ENCODE measurements at regions not wholly inside any gene's neighbourhood (a gene's known extent, or its start where the extent isn't known, plus 50 kb on each side); places are given as distances from the start of the nearest gene placed in this dataset.

- Histone ChIP-seq H3K18ac (ENCODE audit: low read length) (no peak overlapping the region), H3K4me1 (ENCODE audit: control insufficient read depth in 1 of 2, insufficient read depth in 2 of 2, low read length in 2 of 2) (no peaks in the 10 kb centered on the region), H2BK120ac (ENCODE audit: insufficient read depth, low read length, poor library complexity) (no peak overlapping the region), H3K36me3 (ENCODE audit: control insufficient read depth in 1 of 2, insufficient read depth in 2 of 2, low read length in 2 of 2) (no peaks in the 10 kb centered on the region), H3K79me2 (ENCODE audit: control insufficient read depth, insufficient read depth, low read length, poor library complexity) (no peaks in the 10 kb centered on the region), H4K91ac (ENCODE audit: low read depth, low read length) (no peak overlapping the region), H3K4ac (ENCODE audit: low read depth, low read length) (no peak overlapping the region), H4K8ac (ENCODE audit: low read depth, low read length) (no peak overlapping the region), H2AK5ac (ENCODE audit: low read length) (no peak overlapping the region), H3K14ac (ENCODE audit: low read length) (no peak overlapping the region), H2AFZ (ENCODE audit: insufficient read depth, low read length, poor library complexity) (no peak overlapping the region), H3K4me3 (ENCODE audit: low read depth, low read length) (no peak overlapping the region), H3K4me2 (ENCODE audit: low read length) (no peak overlapping the region), H3K9me3 (ENCODE audit: insufficient read depth, low read depth, low read length) (no peaks in the 10 kb centered on the region), H3K27ac (ENCODE audit: low read depth, low read length) (no peak overlapping the region), H3K79me1 (ENCODE audit: low read length) (no peaks in the 10 kb centered on the region), H2BK12ac (ENCODE audit: low read length) (no peak overlapping the region), H3K27me3 (ENCODE audit: insufficient read depth, low read length) (no peaks in the 10 kb centered on the region), H4K12ac (ENCODE audit: low read depth, low read length) (no peak overlapping the region), H3K9ac (ENCODE audit: low read length) (no peak overlapping the region), H3K23ac (ENCODE audit: low read length) (no peak overlapping the region), H2BK5ac (ENCODE audit: low read depth, low read length, poor library complexity) (no peak overlapping the region)
- no peak for DNase-seq
- WGBS (ENCODE audit: extremely low coverage, insufficient coverage, insufficient read length): no CpG with 5 or more reads among the region's 3 CpGs
Measured at GRCh38 chr4:130485371-130485770, 1389.4 kb downstream of the C4orf33 start.

GRCh38 chr4:130486186-130486585, 1390.2 kb downstream of the C4orf33 start:
- Histone ChIP-seq H4K12ac (ENCODE audit: low read depth, low read length) (no peak overlapping the region), H3K9ac (ENCODE audit: low read length) (no peak overlapping the region), H3K27me3 (ENCODE audit: insufficient read depth, low read length) (no peaks in the 10 kb centered on the region), H3K4me2 (ENCODE audit: low read length) (no peak overlapping the region), H2AK5ac (ENCODE audit: low read length) (no peak overlapping the region), H2AFZ (ENCODE audit: insufficient read depth, low read length, poor library complexity) (no peak overlapping the region), H2BK120ac (ENCODE audit: insufficient read depth, low read length, poor library complexity) (no peak overlapping the region), H2BK5ac (ENCODE audit: low read depth, low read length, poor library complexity) (no peak overlapping the region), H3K4ac (ENCODE audit: low read depth, low read length) (no peak overlapping the region), H3K14ac (ENCODE audit: low read length) (no peak overlapping the region), H3K9me3 (ENCODE audit: insufficient read depth, low read depth, low read length) (no peaks in the 10 kb centered on the region), H3K4me1 (ENCODE audit: control insufficient read depth in 1 of 2, insufficient read depth in 2 of 2, low read length in 2 of 2) (no peaks in the 10 kb centered on the region), H3K36me3 (ENCODE audit: control insufficient read depth in 1 of 2, insufficient read depth in 2 of 2, low read length in 2 of 2) (no peaks in the 10 kb centered on the region), H3K23ac (ENCODE audit: low read length) (no peak overlapping the region), H4K8ac (ENCODE audit: low read depth, low read length) (no peak overlapping the region), H3K79me1 (ENCODE audit: low read length) (no peaks in the 10 kb centered on the region), H4K91ac (ENCODE audit: low read depth, low read length) (no peak overlapping the region), H3K79me2 (ENCODE audit: control insufficient read depth, insufficient read depth, low read length, poor library complexity) (no peaks in the 10 kb centered on the region), H3K4me3 (ENCODE audit: low read depth, low read length) (no peak overlapping the region), H3K27ac (ENCODE audit: low read depth, low read length) (no peak overlapping the region), H2BK12ac (ENCODE audit: low read length) (no peak overlapping the region), H3K18ac (ENCODE audit: low read length) (no peak overlapping the region)
- DNase-seq: no peak

GRCh38 chr4:130486841-130487240, 1390.9 kb downstream of the C4orf33 start:
- no peak overlapping the region for H3K23ac ChIP-seq (ENCODE audit: low read length)
- no peak overlapping the region for H2BK12ac ChIP-seq (ENCODE audit: low read length)
- H3K79me2 ChIP-seq (ENCODE audit: control insufficient read depth, insufficient read depth, low read length, poor library complexity): no peaks in the 10 kb centered on the region
- no peaks in the 10 kb centered on the region for H3K27me3 ChIP-seq (ENCODE audit: insufficient read depth, low read length)
- H3K14ac ChIP-seq (ENCODE audit: low read length): no peak overlapping the region
- H3K36me3 ChIP-seq (ENCODE audit: control insufficient read depth in 1 of 2, insufficient read depth in 2 of 2, low read length in 2 of 2): no peaks in the 10 kb centered on the region
- no peak overlapping the region for H2AK5ac ChIP-seq (ENCODE audit: low read length)
- no peak overlapping the region for H3K4me2 ChIP-seq (ENCODE audit: low read length)
- H3K9ac ChIP-seq (ENCODE audit: low read length): no peak overlapping the region
- H2BK120ac ChIP-seq (ENCODE audit: insufficient read depth, low read length, poor library complexity): no peak overlapping the region
- H4K12ac ChIP-seq (ENCODE audit: low read depth, low read length): no peak overlapping the region
- no peak overlapping the region for H3K4me3 ChIP-seq (ENCODE audit: low read depth, low read length)
- no peaks in the 10 kb centered on the region for H3K79me1 ChIP-seq (ENCODE audit: low read length)
- no peak overlapping the region for H4K8ac ChIP-seq (ENCODE audit: low read depth, low read length)
- no peak overlapping the region for H2BK5ac ChIP-seq (ENCODE audit: low read depth, low read length, poor library complexity)
- H4K91ac ChIP-seq (ENCODE audit: low read depth, low read length): no peak overlapping the region
- no peak for DNase-seq
- no peak overlapping the region for H3K4ac ChIP-seq (ENCODE audit: low read depth, low read length)
- H3K9me3 ChIP-seq (ENCODE audit: insufficient read depth, low read depth, low read length): no peaks in the 10 kb centered on the region
- H3K27ac ChIP-seq (ENCODE audit: low read depth, low read length): no peak overlapping the region
- H3K18ac ChIP-seq (ENCODE audit: low read length): no peak overlapping the region
- no peak overlapping the region for H2AFZ ChIP-seq (ENCODE audit: insufficient read depth, low read length, poor library complexity)
- no peaks in the 10 kb centered on the region for H3K4me1 ChIP-seq (ENCODE audit: control insufficient read depth in 1 of 2, insufficient read depth in 2 of 2, low read length in 2 of 2)

GRCh38 chr4:130510661-130511060, 1414.7 kb downstream of the C4orf33 start:
- Histone ChIP-seq H3K27me3 (ENCODE audit: insufficient read depth, low read length) (no peaks in the 10 kb centered on the region), H4K12ac (ENCODE audit: low read depth, low read length) (no peak overlapping the region), H3K79me2 (ENCODE audit: control insufficient read depth, insufficient read depth, low read length, poor library complexity) (no peaks in the 10 kb centered on the region), H2BK12ac (ENCODE audit: low read length) (no peak overlapping the region), H3K9me3 (ENCODE audit: insufficient read depth, low read depth, low read length) (no peaks in the 10 kb centered on the region), H3K4ac (ENCODE audit: low read depth, low read length) (no peak overlapping the region), H2AK5ac (ENCODE audit: low read length) (no peak overlapping the region), H3K23ac (ENCODE audit: low read length) (no peak overlapping the region), H3K4me3 (ENCODE audit: low read depth, low read length) (no peak overlapping the region), H4K8ac (ENCODE audit: low read depth, low read length) (no peak overlapping the region), H2BK5ac (ENCODE audit: low read depth, low read length, poor library complexity) (no peak overlapping the region), H2BK120ac (ENCODE audit: insufficient read depth, low read length, poor library complexity) (no peak overlapping the region), H4K91ac (ENCODE audit: low read depth, low read length) (no peak overlapping the region), H2AFZ (ENCODE audit: insufficient read depth, low read length, poor library complexity) (no peak overlapping the region), H3K14ac (ENCODE audit: low read length) (no peak overlapping the region), H3K79me1 (ENCODE audit: low read length) (no peaks in the 10 kb centered on the region), H3K27ac (ENCODE audit: low read depth, low read length) (no peak overlapping the region), H3K18ac (ENCODE audit: low read length) (no peak overlapping the region), H3K4me1 (ENCODE audit: control insufficient read depth in 1 of 2, insufficient read depth in 2 of 2, low read length in 2 of 2) (no peaks in the 10 kb centered on the region), H3K9ac (ENCODE audit: low read length) (no peak overlapping the region), H3K36me3 (ENCODE audit: control insufficient read depth in 1 of 2, insufficient read depth in 2 of 2, low read length in 2 of 2) (no peaks in the 10 kb centered on the region), H3K4me2 (ENCODE audit: low read length) (no peak overlapping the region)
- no peak for DNase-seq
- WGBS (ENCODE audit: extremely low coverage, insufficient coverage, insufficient read length): no CpG with 5 or more reads among the region's 3 CpGs

GRCh38 chr4:130511776-130512175, 1415.8 kb downstream of the C4orf33 start:
- no CpG with 5 or more reads among the region's 5 CpGs for WGBS (ENCODE audit: extremely low coverage, insufficient coverage, insufficient read length)
- no peak for DNase-seq
- no peak overlapping the region for H2BK120ac ChIP-seq (ENCODE audit: insufficient read depth, low read length, poor library complexity)
- H3K79me2 ChIP-seq (ENCODE audit: control insufficient read depth, insufficient read depth, low read length, poor library complexity): no peaks in the 10 kb centered on the region
- H3K4me3 ChIP-seq (ENCODE audit: low read depth, low read length): no peak overlapping the region
- no peak overlapping the region for H4K91ac ChIP-seq (ENCODE audit: low read depth, low read length)
- no peak overlapping the region for H2AFZ ChIP-seq (ENCODE audit: insufficient read depth, low read length, poor library complexity)
- no peaks in the 10 kb centered on the region for H3K9me3 ChIP-seq (ENCODE audit: insufficient read depth, low read depth, low read length)
- H3K18ac ChIP-seq (ENCODE audit: low read length): no peak overlapping the region
- H4K8ac ChIP-seq (ENCODE audit: low read depth, low read length): no peak overlapping the region
- H3K14ac ChIP-seq (ENCODE audit: low read length): no peak overlapping the region
- H3K23ac ChIP-seq (ENCODE audit: low read length): no peak overlapping the region
- H3K9ac ChIP-seq (ENCODE audit: low read length): no peak overlapping the region
- no peak overlapping the region for H2BK12ac ChIP-seq (ENCODE audit: low read length)
- H3K4me2 ChIP-seq (ENCODE audit: low read length): no peak overlapping the region
- H3K27me3 ChIP-seq (ENCODE audit: insufficient read depth, low read length): no peaks in the 10 kb centered on the region
- no peaks in the 10 kb centered on the region for H3K79me1 ChIP-seq (ENCODE audit: low read length)
- no peak overlapping the region for H4K12ac ChIP-seq (ENCODE audit: low read depth, low read length)
- H2BK5ac ChIP-seq (ENCODE audit: low read depth, low read length, poor library complexity): no peak overlapping the region
- no peaks in the 10 kb centered on the region for H3K36me3 ChIP-seq (ENCODE audit: control insufficient read depth in 1 of 2, insufficient read depth in 2 of 2, low read length in 2 of 2)
- no peak overlapping the region for H3K27ac ChIP-seq (ENCODE audit: low read depth, low read length)
- no peak overlapping the region for H2AK5ac ChIP-seq (ENCODE audit: low read length)
- no peak overlapping the region for H3K4ac ChIP-seq (ENCODE audit: low read depth, low read length)
- H3K4me1 ChIP-seq (ENCODE audit: control insufficient read depth in 1 of 2, insufficient read depth in 2 of 2, low read length in 2 of 2): no peaks in the 10 kb centered on the region
